WTC11 (cell line): ENCODE measurements at regions not wholly inside any gene's neighbourhood (a gene's known extent, or its start where the extent isn't known, plus 50 kb on each side); places are given as distances from the start of the nearest gene placed in this dataset.

ENCODE experiments used
- ATAC-seq: fragments of 200-7000 bp; cut with Tn5 transposase; 2 replicates; pipeline ENCODE4 v1.10.0; 2021; ENCODE audit warnings: mild to moderate bottlenecking, moderate library complexity
- CTCF ChIA-PET: fragments of 300-600 bp; sonication (Branson Sonifier 250); formaldehyde crosslinking; loops from one replicate; lab custom pipeline; 2021; ENCODE audit warnings: antibody characterized with exemption; lab: Charles Lee
- POLR2A ChIA-PET: fragments of 350-600 bp; sonication (Branson Sonifier 250); formaldehyde crosslinking; loops from one replicate; lab custom pipeline; 2021; ENCODE audit warnings: antibody characterized with exemption; lab: Charles Lee
- DNase-seq: peaks from one replicate; pipeline ENCODE4 v3.0.0; 2021; ENCODE audit warnings: low spot score
- H3K27ac Mint-ChIP-seq: 2 replicates; pipeline ENCODE4 v1.8.0; 2021; ENCODE audit warnings: mixed read lengths
- H3K27me3 Mint-ChIP-seq: 2 replicates; pipeline ENCODE4 v1.8.0; 2021; ENCODE audit warnings: low read depth, mild to moderate bottlenecking, moderate library complexity, mixed read lengths
- H3K36me3 Mint-ChIP-seq: 2 replicates; pipeline ENCODE4 v1.8.0; 2021; ENCODE audit warnings: mixed read lengths
- H3K4me1 Mint-ChIP-seq: 2 replicates; pipeline ENCODE4 v1.8.0; 2022; ENCODE audit warnings: mixed read lengths
- H3K4me3 Mint-ChIP-seq: 2 replicates; pipeline ENCODE4 v1.8.0; 2021; ENCODE audit warnings: mild to moderate bottlenecking, moderate library complexity, mixed read lengths
- H3K9me3 Mint-ChIP-seq: 2 replicates; pipeline ENCODE4 v1.8.0; 2021; ENCODE audit warnings: mixed read lengths
- CBFB ChIP-seq: sonication (generic); formaldehyde crosslinking; IDR thresholded peaks from 2 replicates; pipeline ENCODE4 v1.8.1; 2022; ENCODE audit warnings: mild to moderate bottlenecking, low read depth, missing genetic modification reagents
- E2F4 ChIP-seq: sonication (generic); formaldehyde crosslinking; IDR thresholded peaks from 2 replicates; pipeline ENCODE4 v1.8.1; 2022; ENCODE audit warnings: low read depth, mild to moderate bottlenecking, moderate library complexity, missing genetic modification reagents, borderline replicate concordance
- GTF2I ChIP-seq: fragments of 250-450 bp; sonication (Bioruptor Pico); conservative IDR thresholded peaks from 2 replicates; pipeline ENCODE4 v1.4.0; 2021; ENCODE audit warnings: mild to moderate bottlenecking
- HMGXB4 ChIP-seq: sonication (generic); formaldehyde crosslinking; IDR thresholded peaks from 2 replicates; pipeline ENCODE4 v1.8.1; 2023; ENCODE audit warnings: mild to moderate bottlenecking, moderate library complexity, missing genetic modification reagents
- IRF2 ChIP-seq: sonication (generic); formaldehyde crosslinking; IDR thresholded peaks from 2 replicates; pipeline ENCODE4 v1.8.0; 2022; ENCODE audit warnings: low read depth, missing genetic modification reagents, borderline replicate concordance
- JAZF1 ChIP-seq: fragments of 250-450 bp; sonication (Bioruptor Pico); IDR thresholded peaks from 2 replicates; pipeline ENCODE4 v1.9.0; 2021; ENCODE audit warnings: moderate library complexity, mild to moderate bottlenecking, inconsistent platforms
- PRDM15 ChIP-seq: sonication (generic); formaldehyde crosslinking; IDR thresholded peaks from 2 replicates; pipeline ENCODE4 v1.8.0; 2022; ENCODE audit warnings: missing genetic modification reagents
- RORB ChIP-seq: fragments of 250-450 bp; sonication (Bioruptor Pico); IDR thresholded peaks from 2 replicates; pipeline ENCODE4 v1.9.0; 2021; ENCODE audit warnings: mild to moderate bottlenecking
- STAT6 ChIP-seq: sonication (generic); formaldehyde crosslinking; conservative IDR thresholded peaks from 2 replicates; pipeline ENCODE4 v1.8.1; 2023; ENCODE audit warnings: mild to moderate bottlenecking, low read depth, missing genetic modification reagents, moderate library complexity
- ZMAT4 ChIP-seq: fragments of 250-450 bp; sonication (Bioruptor Pico); IDR thresholded peaks from 2 replicates; pipeline ENCODE4 v1.9.0; 2021; ENCODE audit warnings: mild to moderate bottlenecking
- ZNF317 ChIP-seq: sonication (generic); formaldehyde crosslinking; IDR thresholded peaks from 2 replicates; pipeline ENCODE4 v1.8.1; 2023; ENCODE audit warnings: low read depth, mild to moderate bottlenecking, moderate library complexity, missing genetic modification reagents, borderline replicate concordance

GRCh38 chr16:6663668-6664067, 669.0 kb upstream of the RBFOX1 start (continued):
- TF ChIP-seq E2F4, result no peak
- TF ChIP-seq HMGXB4 (CRISPR knock-in tag), result no peak
- no peak for TF ChIP-seq PRDM15 (CRISPR knock-in tag)
- no peak for TF ChIP-seq IRF2 (CRISPR knock-in tag)
- no peak for TF ChIP-seq JAZF1 (CRISPR knock-in tag)

- ATAC-seq, result no peak
- DNase-seq, result no peak
- H3K27me3 Mint-ChIP-seq, result no peaks in the 10 kb centered on the region; the same call in none of the 2 replicates
- peaks cover 82% of the 10 kb centered on the region for H3K36me3 Mint-ChIP-seq
- no peaks in the 10 kb centered on the region for H3K4me1 Mint-ChIP-seq
- H3K9me3 Mint-ChIP-seq, result peaks cover 85% of the 10 kb centered on the region
- CTCF ChIA-PET, result no interaction called here
- TF ChIP-seq PRDM15 (CRISPR knock-in tag) (no peak), STAT6 (no peak), RORB (no peak), E2F4 (no peak), GTF2I (CRISPR knock-in tag) (no peak), ZMAT4 (CRISPR knock-in tag) (no peak), CBFB (no peak), ZNF317 (CRISPR knock-in tag) (no peak)
- H3K27ac Mint-ChIP-seq, result no peak overlapping the region
- POLR2A ChIA-PET, result no interaction called here
- H3K4me3 Mint-ChIP-seq, result no peak overlapping the region
Observed at GRCh38 chr16:6656760-6657159, 675.9 kb upstream of the RBFOX1 start.
